ENCODE measurements at regions not wholly inside any gene's neighbourhood (a gene's known extent, or its start where the extent isn't known, plus 50 kb on each side); places are given as distances from the start of the nearest gene placed in this dataset.

- TF ChIP-seq, protein P1, sequence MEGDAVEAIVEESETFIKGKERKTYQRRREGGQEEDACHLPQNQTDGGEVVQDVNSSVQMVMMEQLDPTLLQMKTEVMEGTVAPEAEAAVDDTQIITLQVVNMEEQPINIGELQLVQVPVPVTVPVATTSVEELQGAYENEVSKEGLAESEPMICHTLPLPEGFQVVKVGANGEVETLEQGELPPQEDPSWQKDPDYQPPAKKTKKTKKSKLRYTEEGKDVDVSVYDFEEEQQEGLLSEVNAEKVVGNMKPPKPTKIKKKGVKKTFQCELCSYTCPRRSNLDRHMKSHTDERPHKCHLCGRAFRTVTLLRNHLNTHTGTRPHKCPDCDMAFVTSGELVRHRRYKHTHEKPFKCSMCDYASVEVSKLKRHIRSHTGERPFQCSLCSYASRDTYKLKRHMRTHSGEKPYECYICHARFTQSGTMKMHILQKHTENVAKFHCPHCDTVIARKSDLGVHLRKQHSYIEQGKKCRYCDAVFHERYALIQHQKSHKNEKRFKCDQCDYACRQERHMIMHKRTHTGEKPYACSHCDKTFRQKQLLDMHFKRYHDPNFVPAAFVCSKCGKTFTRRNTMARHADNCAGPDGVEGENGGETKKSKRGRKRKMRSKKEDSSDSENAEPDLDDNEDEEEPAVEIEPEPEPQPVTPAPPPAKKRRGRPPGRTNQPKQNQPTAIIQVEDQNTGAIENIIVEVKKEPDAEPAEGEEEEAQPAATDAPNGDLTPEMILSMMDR (IDR thresholded peaks at IDR 0.05) = no peak
- TF ChIP-seq POLR2A (IDR thresholded peaks at IDR 0.05) = no peak
- WGBS, 4 donors = 80 to 89% (median 85%) methylated on average over 13 to 15 of the region's 15 CpGs
- H3K9me3 ChIP-seq = peaks cover 0 to 14% (median 0%) of the 10 kb centered on the region in 12 donors
- H3K27ac ChIP-seq = no peak overlapping the region
- no peaks in the 10 kb centered on the region for H3K4me1 ChIP-seq
- ATAC-seq (no peak), DNase-seq (no peak)
- H3K36me3 ChIP-seq = no peaks in the 10 kb centered on the region
- peaks cover 0 to 3% (median 0%) of the 10 kb centered on the region in 9 donors for H3K27me3 ChIP-seq
- intact Hi-C loops (cut with DNase I) = no loop called here
- no peak overlapping the region for H3K4me3 ChIP-seq
Measured at GRCh38 chr1:4088676-4089075, 188.6 kb upstream of the C1orf174 start.

DNA sequence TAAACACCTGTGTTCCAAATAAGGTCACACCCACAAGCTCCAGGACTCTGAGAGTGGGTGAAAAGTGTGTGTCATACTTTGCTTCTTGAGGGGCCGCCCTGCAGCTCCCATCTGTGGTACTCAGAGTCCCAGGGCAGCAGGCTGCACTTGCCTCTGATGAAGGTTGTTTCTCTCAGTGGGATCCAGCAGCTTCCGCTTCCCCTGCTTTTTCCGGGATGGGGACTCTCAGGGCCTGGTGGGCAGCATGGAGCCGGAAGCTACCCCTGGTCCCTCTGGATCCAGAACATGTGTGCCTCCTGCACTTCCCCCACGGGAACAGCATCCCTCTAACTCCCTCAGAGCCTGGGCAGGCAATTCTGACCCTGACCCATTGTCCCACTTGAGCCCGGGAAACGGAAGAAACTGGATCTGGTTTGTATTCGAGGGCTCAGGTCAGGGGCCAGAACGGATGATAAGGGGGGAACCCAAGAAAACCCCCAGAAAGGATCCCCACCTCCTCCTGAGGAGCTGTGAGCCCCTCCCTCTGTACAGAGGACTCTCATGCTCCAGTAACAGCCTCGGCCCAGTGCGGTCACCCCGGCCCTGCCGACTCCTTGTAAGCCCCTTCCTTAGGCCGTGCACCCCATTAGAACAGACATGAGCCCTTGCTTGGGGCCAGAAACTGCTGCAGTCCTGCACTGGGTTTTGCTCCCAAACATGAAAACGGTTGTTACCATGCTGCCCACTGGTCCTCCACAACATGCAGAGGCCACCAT is 189.5 kb upstream of the C1orf174 start:
- no peak for TF ChIP-seq POLR2A (IDR thresholded peaks at IDR 0.05)
- TF ChIP-seq, protein P1 (IDR thresholded peaks at IDR 0.05) = no peak
- Histone ChIP-seq H3K4me1 (no peaks in the 10 kb centered on the region), H3K4me3 (no peak overlapping the region), H3K36me3 (no peaks in the 10 kb centered on the region), H3K9me3 (peaks cover 0 to 14% (median 0%) of the 10 kb centered on the region in 12 donors), H3K27me3 (peaks cover 0 to 3% (median 0%) of the 10 kb centered on the region in 9 donors), H3K27ac (no peak overlapping the region)
- ATAC-seq = no peak
- intact Hi-C loops (cut with DNase I) = no loop called here
- DNase-seq = no peak
- WGBS, 4 donors = 81 to 85% (median 83%) methylated on average over 15 of the region's 15 CpGs

GRCh38 chr1:4090556-4090955 is 190.5 kb upstream of the C1orf174 start:
- Histone ChIP-seq H3K27ac (no peak overlapping the region), H3K9me3 (peaks cover 0 to 14% (median 0%) of the 10 kb centered on the region in 12 donors), H3K4me3 (no peak overlapping the region), H3K27me3 (peaks cover 0 to 3% (median 0%) of the 10 kb centered on the region in 9 donors), H3K36me3 (no peaks in the 10 kb centered on the region), H3K4me1 (no peaks in the 10 kb centered on the region)
- intact Hi-C loops (cut with DNase I) = no loop called here
- ATAC-seq (no peak), DNase-seq (no peak)
- WGBS, 4 donors = 67 to 78% (median 72%) methylated on average over 5 of the region's 5 CpGs
- TF ChIP-seq POLR2A (IDR thresholded peaks at IDR 0.05) = no peak
- TF ChIP-seq, protein P1 (IDR thresholded peaks at IDR 0.05) = no peak

DNA sequence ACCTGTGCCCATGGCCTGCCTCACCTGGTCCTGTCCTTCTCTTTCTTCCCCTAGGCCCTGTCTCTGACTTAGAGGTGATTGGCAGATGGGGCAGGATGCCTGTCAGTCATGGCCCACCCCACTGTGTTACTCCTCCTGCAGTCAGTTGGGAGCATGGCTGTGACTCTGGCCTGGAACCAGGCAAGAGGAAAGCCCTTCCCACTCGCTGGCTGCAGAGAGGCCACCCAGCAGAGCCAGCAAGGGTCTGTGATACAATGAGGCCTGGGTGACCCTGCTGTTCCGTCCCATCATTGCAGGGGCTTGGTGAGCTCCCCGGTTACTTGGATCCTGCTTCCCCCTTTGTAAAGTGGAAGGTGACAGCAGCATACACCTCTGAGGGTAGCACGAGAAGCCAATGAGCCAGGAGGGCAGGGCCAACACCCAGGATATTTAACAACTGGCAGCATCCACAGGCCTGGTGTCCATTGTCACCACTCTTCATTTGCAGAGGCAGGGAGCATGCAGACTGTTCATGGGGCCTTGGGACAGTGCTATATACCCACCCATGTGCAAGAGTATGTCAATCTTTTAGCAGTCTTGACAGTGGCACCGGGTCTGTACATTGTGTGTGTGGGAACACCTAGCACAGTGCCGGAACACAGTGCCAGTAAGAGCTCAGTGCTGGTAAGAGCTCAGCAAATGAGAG is 191.0 kb upstream of the C1orf174 start:
- ATAC-seq = no peak
- WGBS, 4 donors = 74 to 90% (median 79%) methylated on average over 2 to 6 of the region's 6 CpGs

More for the DNA sequence above, 191.0 kb upstream of the C1orf174 start:
- peaks cover 0 to 16% (median 2%) of the 10 kb centered on the region in 12 donors for H3K9me3 ChIP-seq
- intact Hi-C loops (cut with DNase I) = no loop called here
- TF ChIP-seq POLR2A (IDR thresholded peaks at IDR 0.05) = no peak
- TF ChIP-seq, protein P1 (IDR thresholded peaks at IDR 0.05) = no peak
- H3K4me1 ChIP-seq = no peaks in the 10 kb centered on the region
- H3K27ac ChIP-seq = no peak overlapping the region
- no peak overlapping the region for H3K4me3 ChIP-seq
- peaks cover 0 to 2% (median 0%) of the 10 kb centered on the region in 9 donors for H3K27me3 ChIP-seq
- H3K36me3 ChIP-seq = no peaks in the 10 kb centered on the region
- DNase-seq = no peak
